ENCODE measurements at regions not wholly inside any gene's neighbourhood (a gene's known extent, or its start where the extent isn't known, plus 50 kb on each side); places are given as distances from the start of the nearest gene placed in this dataset.

DNA sequence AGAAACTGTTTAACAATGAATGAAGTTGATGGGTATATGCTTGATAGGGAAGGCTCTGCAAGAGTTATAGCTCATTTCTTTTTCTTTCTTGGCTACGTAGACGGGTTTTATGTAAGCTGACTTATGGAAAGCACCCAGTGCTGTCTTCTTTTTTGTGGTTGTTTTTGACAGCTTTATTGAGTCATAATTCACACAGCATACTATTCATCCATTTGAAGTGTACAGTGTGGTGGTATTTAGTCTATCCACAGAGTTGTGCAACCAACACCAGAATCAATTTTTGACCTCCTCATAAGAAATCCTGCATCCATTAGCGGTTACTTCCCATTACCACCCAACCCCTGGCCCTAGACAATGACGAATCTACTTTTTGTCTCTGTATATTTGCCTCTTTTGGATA is 240.6 kb upstream of the KIAA1217 start:
- no peak for DNase-seq (ENCODE audit: extremely low read depth, insufficient read length)
- H3K36me3 ChIP-seq (ENCODE audit: control insufficient read depth, insufficient read depth, low read length) = no peaks in the 10 kb centered on the region
- TF ChIP-seq, protein P1, sequence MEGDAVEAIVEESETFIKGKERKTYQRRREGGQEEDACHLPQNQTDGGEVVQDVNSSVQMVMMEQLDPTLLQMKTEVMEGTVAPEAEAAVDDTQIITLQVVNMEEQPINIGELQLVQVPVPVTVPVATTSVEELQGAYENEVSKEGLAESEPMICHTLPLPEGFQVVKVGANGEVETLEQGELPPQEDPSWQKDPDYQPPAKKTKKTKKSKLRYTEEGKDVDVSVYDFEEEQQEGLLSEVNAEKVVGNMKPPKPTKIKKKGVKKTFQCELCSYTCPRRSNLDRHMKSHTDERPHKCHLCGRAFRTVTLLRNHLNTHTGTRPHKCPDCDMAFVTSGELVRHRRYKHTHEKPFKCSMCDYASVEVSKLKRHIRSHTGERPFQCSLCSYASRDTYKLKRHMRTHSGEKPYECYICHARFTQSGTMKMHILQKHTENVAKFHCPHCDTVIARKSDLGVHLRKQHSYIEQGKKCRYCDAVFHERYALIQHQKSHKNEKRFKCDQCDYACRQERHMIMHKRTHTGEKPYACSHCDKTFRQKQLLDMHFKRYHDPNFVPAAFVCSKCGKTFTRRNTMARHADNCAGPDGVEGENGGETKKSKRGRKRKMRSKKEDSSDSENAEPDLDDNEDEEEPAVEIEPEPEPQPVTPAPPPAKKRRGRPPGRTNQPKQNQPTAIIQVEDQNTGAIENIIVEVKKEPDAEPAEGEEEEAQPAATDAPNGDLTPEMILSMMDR (IDR thresholded peaks at IDR 0.05; ENCODE audit: insufficient read depth, low read length, poor library complexity, severe bottlenecking) = no peak
- no peak overlapping the region for H3K4me3 ChIP-seq (replicated peaks; ENCODE audit: low read depth, low read length)
- H3K27me3 ChIP-seq (replicated peaks; ENCODE audit: control insufficient read depth, insufficient read depth, low read length) = no peaks in the 10 kb centered on the region

DNA sequence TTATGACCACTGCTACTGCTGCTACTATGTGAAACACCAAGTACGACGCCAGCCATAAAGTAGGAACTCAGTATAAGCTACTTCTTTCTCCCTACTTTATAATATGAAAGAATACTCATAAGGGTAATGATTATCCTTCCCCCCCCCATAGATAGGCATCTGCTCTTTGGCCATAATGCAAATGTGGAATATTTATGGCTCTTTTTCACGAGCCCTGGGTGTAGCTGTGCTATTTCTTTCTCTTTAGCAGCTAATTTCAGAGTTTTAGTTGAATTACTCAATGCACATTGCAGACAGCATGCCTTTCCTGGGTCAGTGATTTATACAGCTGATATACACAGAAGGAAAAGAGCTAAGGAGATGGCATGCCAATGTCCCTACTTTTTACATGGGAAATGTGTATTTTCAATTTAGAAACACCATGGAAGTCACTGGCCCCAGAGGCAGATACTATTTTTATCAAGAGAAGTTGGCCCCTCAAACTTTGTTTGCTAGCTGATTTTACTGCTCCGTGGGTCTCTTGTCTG is 234.1 kb upstream of the KIAA1217 start:
- Histone ChIP-seq H3K4me3 (replicated peaks; ENCODE audit: low read depth, low read length) (no peak overlapping the region), H3K36me3 (ENCODE audit: control insufficient read depth, insufficient read depth, low read length) (no peaks in the 10 kb centered on the region), H3K27me3 (replicated peaks; ENCODE audit: control insufficient read depth, insufficient read depth, low read length) (no peaks in the 10 kb centered on the region)
- no peak for DNase-seq (ENCODE audit: extremely low read depth, insufficient read length)
- TF ChIP-seq, protein P1 (IDR thresholded peaks at IDR 0.05; ENCODE audit: insufficient read depth, low read length, poor library complexity, severe bottlenecking) = no peak

- TF ChIP-seq, protein P1 (IDR thresholded peaks at IDR 0.05; ENCODE audit: insufficient read depth, low read length, poor library complexity, severe bottlenecking) = no peak
- no peaks in the 10 kb centered on the region for H3K36me3 ChIP-seq (ENCODE audit: control insufficient read depth, insufficient read depth, low read length)
- no peak for DNase-seq (ENCODE audit: extremely low read depth, insufficient read length)
- H3K27me3 ChIP-seq (replicated peaks; ENCODE audit: control insufficient read depth, insufficient read depth, low read length) = no peaks in the 10 kb centered on the region
- H3K4me3 ChIP-seq (replicated peaks; ENCODE audit: low read depth, low read length) = no peak overlapping the region
Measured at GRCh38 chr10:23975431-23975830, 233.5 kb upstream of the KIAA1217 start.

DNA sequence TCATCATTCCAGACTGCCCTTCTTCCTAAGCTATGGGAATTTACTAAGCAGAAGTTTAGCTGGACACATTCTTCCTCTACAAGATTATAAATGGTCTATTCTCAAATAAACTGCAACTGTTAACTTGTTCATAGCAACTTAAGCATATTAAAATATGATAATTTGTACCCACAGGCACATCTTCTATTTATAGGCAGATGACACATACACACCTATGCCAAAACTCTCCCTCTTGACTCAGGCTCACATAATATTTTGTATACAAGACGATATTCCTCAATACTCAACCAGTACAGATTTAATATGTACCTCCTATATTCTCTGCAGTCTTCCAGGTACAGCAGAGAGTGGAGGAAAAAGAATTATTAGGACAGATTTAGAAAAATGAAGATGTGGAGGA is 232.7 kb upstream of the KIAA1217 start:
- TF ChIP-seq, protein P1 (IDR thresholded peaks at IDR 0.05; ENCODE audit: insufficient read depth, low read length, poor library complexity, severe bottlenecking) = no peak
- H3K36me3 ChIP-seq (ENCODE audit: control insufficient read depth, insufficient read depth, low read length) = no peaks in the 10 kb centered on the region

DNA sequence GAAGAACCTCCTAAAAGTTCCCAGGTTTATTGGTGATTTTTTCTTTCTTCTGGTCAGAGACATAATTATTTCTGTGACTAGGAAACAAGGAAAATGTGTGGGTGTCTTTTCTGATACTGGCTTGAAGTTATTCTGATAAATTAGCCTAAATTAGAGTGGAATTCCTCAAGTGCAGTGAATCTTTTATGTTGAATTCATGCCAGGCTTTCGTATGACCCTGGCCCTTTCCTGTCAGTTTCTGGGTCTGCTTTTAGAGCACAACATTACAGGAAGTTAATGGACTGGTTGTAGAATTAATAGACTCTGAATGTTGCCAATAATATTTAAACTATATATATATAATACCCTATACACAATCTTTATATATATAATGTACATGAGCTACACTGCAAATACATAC is 230.6 kb upstream of the KIAA1217 start:
- no peak overlapping the region for H3K4me3 ChIP-seq (replicated peaks; ENCODE audit: low read depth, low read length)

More for the DNA sequence above, 232.7 kb upstream of the KIAA1217 start:
- no peaks in the 10 kb centered on the region for H3K27me3 ChIP-seq (replicated peaks; ENCODE audit: control insufficient read depth, insufficient read depth, low read length)
- H3K4me3 ChIP-seq (replicated peaks; ENCODE audit: low read depth, low read length) = no peak overlapping the region
- no peak for DNase-seq (ENCODE audit: extremely low read depth, insufficient read length)

More for the DNA sequence above, 230.6 kb upstream of the KIAA1217 start:
- H3K36me3 ChIP-seq (ENCODE audit: control insufficient read depth, insufficient read depth, low read length) = no peaks in the 10 kb centered on the region
- no peak for DNase-seq (ENCODE audit: extremely low read depth, insufficient read length)
- TF ChIP-seq, protein P1 (IDR thresholded peaks at IDR 0.05; ENCODE audit: insufficient read depth, low read length, poor library complexity, severe bottlenecking) = no peak
- H3K27me3 ChIP-seq (replicated peaks; ENCODE audit: control insufficient read depth, insufficient read depth, low read length) = no peaks in the 10 kb centered on the region
